CD14-positive monocyte (primary cell): ENCODE measurements at regions not wholly inside any gene's neighbourhood (a gene's known extent, or its start where the extent isn't known, plus 50 kb on each side); places are given as distances from the start of the nearest gene placed in this dataset.

Source experiments
- DNase-seq, 3 donors: peaks; one replicate each; pipeline ENCODE4 v3.0.0-alpha.2; 2011 to 2022
- H2AFZ ChIP-seq: 2 replicates; pipeline ENCODE4 v1.6.0; 2012; ENCODE audit warnings: mild to moderate bottlenecking, low read depth, low read length, inconsistent platforms; ENCODE audit not compliant: insufficient read depth, poor library complexity, severe bottlenecking
- H3K27ac ChIP-seq, 2 donors: 1 replicate in 1 of 2; 2 replicates in 1 of 2; pipeline ENCODE4 v1.5.1; 2012 to 2013; ENCODE audit warnings: low read length in 2 of 2, control low read depth in 1 of 2, inconsistent platforms in 1 of 2, low read depth in 1 of 2, mild to moderate bottlenecking in 1 of 2
- H3K27me3 ChIP-seq, 2 donors: one replicate each; pipeline versions ENCODE4 v1.6.0 to v1.6.1; 2011 to 2013; ENCODE audit warnings: low read length in 2 of 2; ENCODE audit not compliant: control insufficient read depth in 2 of 2, insufficient read depth in 2 of 2
- H3K36me3 ChIP-seq, 2 donors: replicated peaks in 1 of 2; 1 replicate in 1 of 2; 2 replicates in 1 of 2; pipeline versions ENCODE4 v1.5.1 to v1.6.1; 2012 to 2013; ENCODE audit warnings: low read length in 2 of 2, control low read depth in 1 of 2, inconsistent platforms in 1 of 2, mild to moderate bottlenecking in 1 of 2; ENCODE audit not compliant: insufficient read depth in 2 of 2, control insufficient read depth in 1 of 2
- H3K4me1 ChIP-seq, 2 donors: 1 replicate in 1 of 2; 2 replicates in 1 of 2; pipeline versions ENCODE4 v1.5.1 to v1.6.1; 2012 to 2013; ENCODE audit warnings: low read length in 2 of 2, control low read depth in 1 of 2, inconsistent platforms in 1 of 2, mild to moderate bottlenecking in 1 of 2, moderate library complexity in 1 of 2; ENCODE audit not compliant: insufficient read depth in 2 of 2, control insufficient read depth in 1 of 2
- H3K4me2 ChIP-seq: replicated peaks from 2 replicates; pipeline ENCODE3; 2012; ENCODE audit warnings: low read length, moderate library complexity, mild to moderate bottlenecking; ENCODE audit not compliant: poor library complexity, severe bottlenecking; ENCODE audit errors: extremely low read depth
- H3K4me3 ChIP-seq, 3 experiments: fragments of 200-600 bp in 1 of 3; sonication (generic) in 1 of 3; replicated peaks in 1 of 3; 1 replicate in 2 of 3; 2 replicates in 1 of 3; pipeline ENCODE4 v1.5.1; 2011 to 2013; ENCODE audit warnings: low read length in 3 of 3, mild to moderate bottlenecking in 3 of 3, control low read depth in 2 of 3, low read depth in 2 of 3, inconsistent platforms in 1 of 3, moderate library complexity in 1 of 3
- H3K79me2 ChIP-seq: 2 replicates; pipeline ENCODE4 v1.6.0; 2012; ENCODE audit warnings: mild to moderate bottlenecking, control low read depth, inconsistent platforms, low read length, moderate library complexity; ENCODE audit not compliant: insufficient read depth
- H3K9ac ChIP-seq: 2 replicates; pipeline ENCODE4 v1.6.0; 2017; ENCODE audit warnings: low read length, mild to moderate bottlenecking; ENCODE audit not compliant: insufficient read depth, poor library complexity, severe bottlenecking
- H3K9me3 ChIP-seq, 2 donors: replicated peaks in 1 of 2; 1 replicate in 1 of 2; 2 replicates in 1 of 2; pipeline versions ENCODE4 v1.5.1 to v1.6.1; 2012 to 2013; ENCODE audit warnings: low read length in 2 of 2, control low read depth in 1 of 2; ENCODE audit not compliant: control insufficient read depth in 1 of 2, insufficient read depth in 1 of 2
- H4K20me1 ChIP-seq: 2 replicates; pipeline ENCODE4 v1.6.0; 2012; ENCODE audit warnings: mild to moderate bottlenecking, low read length, control low read depth, moderate library complexity; ENCODE audit not compliant: insufficient read depth
- H3K27ac Mint-ChIP-seq, 7 donors: one replicate each; pipeline ENCODE4 v1.8.0; 2020; ENCODE audit warnings: mild to moderate bottlenecking in 7 of 7, mixed read lengths in 7 of 7, moderate library complexity in 6 of 7, inconsistent platforms in 2 of 7
- H3K27me3 Mint-ChIP-seq, 3 donors: one replicate each; pipeline ENCODE4 v1.8.0; 2021 to 2022; ENCODE audit warnings: low read depth in 3 of 3, mild to moderate bottlenecking in 3 of 3, mixed read lengths in 3 of 3, moderate library complexity in 3 of 3, inconsistent platforms in 1 of 3
- H3K36me3 Mint-ChIP-seq, 2 donors: one replicate each; pipeline ENCODE4 v1.8.0; 2020; ENCODE audit warnings: mixed read lengths in 2 of 2, inconsistent platforms in 1 of 2, mild to moderate bottlenecking in 1 of 2
- H3K4me1 Mint-ChIP-seq: one replicate; pipeline ENCODE4 v1.8.0; 2020; ENCODE audit warnings: mild to moderate bottlenecking, mixed read lengths
- H3K4me3 Mint-ChIP-seq, 2 donors: one replicate each; pipeline ENCODE4 v1.8.0; 2020; ENCODE audit warnings: mild to moderate bottlenecking in 2 of 2, mixed read lengths in 2 of 2, moderate library complexity in 1 of 2
- H3K9me3 Mint-ChIP-seq, 7 donors: one replicate each; pipeline ENCODE4 v1.8.0; 2020 to 2022; ENCODE audit warnings: mixed read lengths in 7 of 7, mild to moderate bottlenecking in 6 of 7, moderate library complexity in 6 of 7, inconsistent platforms in 2 of 7
- WGBS: methylation state at CpG from one replicate; pipeline ENCODE4 v1.1.5; 2013; ENCODE audit warnings: missing lambda C conversion rate; ENCODE audit not compliant: insufficient coverage; 5-methylcytosine and 5-hydroxymethylcytosine counted together
- intact Hi-C, 2 donors: fragments of 100-400 bp; cut with micrococcal nuclease; formaldehyde crosslinking; loops; one replicate each; pipeline versions ENCODE4 v1.15.0 to v1.15.1; 2023
- TF ChIP-seq, protein P1 (sequence below): fragments of 200-600 bp; IDR thresholded peaks from one replicate; pipeline ENCODE4 v1.8.0; 2022; ENCODE audit warnings: antibody characterized with exemption, mild to moderate bottlenecking

DNA sequence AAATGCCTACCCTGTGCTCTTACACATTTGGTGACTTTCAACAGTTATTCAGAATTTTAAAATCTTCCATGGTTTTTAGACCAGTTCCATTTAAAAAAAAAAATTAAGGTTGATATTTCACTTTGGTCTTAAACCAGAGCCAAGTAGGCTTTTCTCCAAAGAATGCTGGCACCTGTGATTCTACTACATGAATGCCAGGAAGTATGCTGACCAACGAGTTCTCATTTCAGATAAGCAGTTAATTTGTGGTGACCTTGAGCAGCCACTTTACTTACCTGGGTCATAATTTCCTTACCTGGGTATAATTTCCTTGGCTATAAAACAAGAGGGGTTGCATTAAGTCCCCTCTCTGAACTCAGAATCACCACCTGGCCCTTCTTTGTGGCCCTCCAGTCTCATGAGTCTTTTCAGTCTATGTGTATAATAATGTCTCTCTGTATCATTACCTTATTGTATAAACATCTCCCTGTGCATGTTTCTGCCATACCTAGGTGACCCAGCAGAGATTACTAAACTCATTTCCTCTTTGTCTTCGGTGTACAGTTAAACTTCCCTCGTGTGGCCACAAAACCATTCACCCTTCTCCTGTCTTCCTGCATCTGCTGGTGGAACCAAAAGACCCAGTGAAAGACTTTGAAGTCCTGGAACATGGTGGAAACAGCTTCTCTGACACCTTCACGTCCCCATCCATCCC is 139.1 kb upstream of the DPT start:
- peaks cover 0 to 1% (median 0%) of the 10 kb centered on the region in 3 donors for H3K27me3 Mint-ChIP-seq
- Histone ChIP-seq H2AFZ (no peak overlapping the region), H3K79me2 (no peaks in the 10 kb centered on the region), H3K9ac (no peak overlapping the region), H4K20me1 (no peaks in the 10 kb centered on the region), H3K36me3 (no peaks in the 10 kb centered on the region), H3K9me3 (peaks cover 6 to 13% of the 10 kb centered on the region in 2 donors), H3K4me1 (no peaks in the 10 kb centered on the region), H3K27me3 (no peaks in the 10 kb centered on the region), H3K27ac (no peak overlapping the region), H3K4me3 (no peak overlapping the region), H3K4me2 (no peak overlapping the region)
- intact Hi-C loops: no loop called here
- TF ChIP-seq, protein P1, sequence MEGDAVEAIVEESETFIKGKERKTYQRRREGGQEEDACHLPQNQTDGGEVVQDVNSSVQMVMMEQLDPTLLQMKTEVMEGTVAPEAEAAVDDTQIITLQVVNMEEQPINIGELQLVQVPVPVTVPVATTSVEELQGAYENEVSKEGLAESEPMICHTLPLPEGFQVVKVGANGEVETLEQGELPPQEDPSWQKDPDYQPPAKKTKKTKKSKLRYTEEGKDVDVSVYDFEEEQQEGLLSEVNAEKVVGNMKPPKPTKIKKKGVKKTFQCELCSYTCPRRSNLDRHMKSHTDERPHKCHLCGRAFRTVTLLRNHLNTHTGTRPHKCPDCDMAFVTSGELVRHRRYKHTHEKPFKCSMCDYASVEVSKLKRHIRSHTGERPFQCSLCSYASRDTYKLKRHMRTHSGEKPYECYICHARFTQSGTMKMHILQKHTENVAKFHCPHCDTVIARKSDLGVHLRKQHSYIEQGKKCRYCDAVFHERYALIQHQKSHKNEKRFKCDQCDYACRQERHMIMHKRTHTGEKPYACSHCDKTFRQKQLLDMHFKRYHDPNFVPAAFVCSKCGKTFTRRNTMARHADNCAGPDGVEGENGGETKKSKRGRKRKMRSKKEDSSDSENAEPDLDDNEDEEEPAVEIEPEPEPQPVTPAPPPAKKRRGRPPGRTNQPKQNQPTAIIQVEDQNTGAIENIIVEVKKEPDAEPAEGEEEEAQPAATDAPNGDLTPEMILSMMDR: no peak
- H3K4me3 Mint-ChIP-seq: no peak overlapping the region
- no peaks in the 10 kb centered on the region for H3K36me3 Mint-ChIP-seq
- no peak overlapping the region for H3K27ac Mint-ChIP-seq
- 20% methylated on average over 2 of the region's 4 CpGs for WGBS
- peaks cover 10 to 20% (median 13%) of the 10 kb centered on the region in 7 donors for H3K9me3 Mint-ChIP-seq
- no peak for DNase-seq
- no peaks in the 10 kb centered on the region for H3K4me1 Mint-ChIP-seq

DNA sequence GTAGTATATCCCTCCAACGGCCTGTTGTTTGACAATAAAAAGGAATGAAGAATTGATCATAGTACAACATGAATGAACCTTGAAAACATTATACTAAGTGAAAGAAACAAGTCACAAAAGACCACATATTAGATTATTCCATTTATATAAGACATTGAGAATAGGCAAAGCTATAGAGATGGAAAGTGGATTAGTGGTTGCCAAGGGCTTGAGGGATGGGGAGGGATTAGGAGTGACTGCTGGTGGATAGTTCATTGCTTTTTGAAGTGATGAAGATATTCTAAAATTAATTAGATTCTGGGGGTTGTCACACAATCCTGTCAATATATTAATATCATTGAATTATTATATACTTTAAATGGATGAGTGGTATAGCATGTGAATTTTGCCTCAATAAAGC is 142.5 kb upstream of the DPT start:
- H3K27ac ChIP-seq: no peak overlapping the region
- Mint-ChIP-seq H3K27ac (no peak overlapping the region), H3K27me3 (peaks cover 0 to 1% (median 1%) of the 10 kb centered on the region in 3 donors), H3K4me3 (no peak overlapping the region), H3K4me1 (no peaks in the 10 kb centered on the region), H3K9me3 (peaks cover 2 to 11% (median 4%) of the 10 kb centered on the region in 7 donors), H3K36me3 (no peaks in the 10 kb centered on the region)
- H3K4me1 ChIP-seq: no peaks in the 10 kb centered on the region
- intact Hi-C loops: no loop called here
- H3K79me2 ChIP-seq: no peaks in the 10 kb centered on the region
- WGBS: no CpG with 5 or more reads among the region's 1 CpG
- no peaks in the 10 kb centered on the region for H4K20me1 ChIP-seq
- H3K27me3 ChIP-seq: no peaks in the 10 kb centered on the region
- DNase-seq: no peak
- H3K9me3 ChIP-seq: peaks cover 0 to 4% of the 10 kb centered on the region in 2 donors
- H3K4me2 ChIP-seq: no peak overlapping the region
- no peak overlapping the region for H2AFZ ChIP-seq
- TF ChIP-seq, protein P1: no peak
- no peak overlapping the region for H3K4me3 ChIP-seq
- no peak overlapping the region for H3K9ac ChIP-seq
- no peaks in the 10 kb centered on the region for H3K36me3 ChIP-seq
